Fibroblast of skin of right biceps (primary cell): ENCODE measurements at regions not wholly inside any gene's neighbourhood (a gene's known extent, or its start where the extent isn't known, plus 50 kb on each side); places are given as distances from the start of the nearest gene placed in this dataset.
"Not testable (repeated sequence)": the region's sequence is repeated elsewhere in the genome, so short reads cannot be mapped to it uniquely, and the experiment has no call there.

Source experiments
- DNase-seq: peaks from one replicate; pipeline ENCODE4 v3.0.0-alpha.2; 2013

DNA sequence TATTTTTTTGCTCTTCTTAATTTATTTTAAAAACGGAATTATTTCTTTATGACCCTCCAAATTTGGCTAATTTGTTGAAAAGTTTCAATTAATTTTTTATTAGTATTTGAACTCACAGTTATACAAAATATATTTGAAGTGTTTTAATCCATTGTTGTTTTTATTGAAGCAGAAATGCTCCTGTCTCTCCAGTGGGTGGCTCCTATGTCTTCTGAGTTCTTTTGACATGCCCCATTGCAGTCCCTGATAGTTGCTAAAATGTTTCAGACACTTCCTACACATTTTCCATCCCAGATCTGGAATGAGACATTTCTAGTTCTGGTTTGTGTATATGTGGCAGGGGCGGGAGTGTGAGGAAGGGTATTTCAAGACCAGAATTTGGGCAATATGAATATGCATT, 579.4 kb upstream of the PRR20A start:
- no peak for DNase-seq

DNA sequence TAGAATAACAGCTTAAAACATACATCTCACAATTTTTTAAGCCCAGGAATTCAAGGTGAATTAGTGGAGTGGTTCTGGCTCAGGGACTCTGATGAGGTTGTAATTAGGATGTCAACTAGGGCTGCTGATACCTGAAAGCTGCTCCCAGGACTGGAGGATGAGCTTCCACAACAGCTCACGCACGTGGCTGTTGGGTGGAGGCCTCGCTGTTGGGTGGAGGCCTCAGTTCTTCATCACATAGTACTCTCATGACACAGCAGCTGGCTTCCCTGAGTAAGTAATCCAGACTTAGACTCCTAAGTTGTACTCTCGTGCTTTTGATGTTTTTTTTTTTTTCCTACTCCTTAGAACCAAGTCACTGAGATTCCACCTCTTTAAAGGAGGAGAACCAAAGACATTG, 577.1 kb upstream of the PRR20A start:
- no peak for DNase-seq

DNA sequence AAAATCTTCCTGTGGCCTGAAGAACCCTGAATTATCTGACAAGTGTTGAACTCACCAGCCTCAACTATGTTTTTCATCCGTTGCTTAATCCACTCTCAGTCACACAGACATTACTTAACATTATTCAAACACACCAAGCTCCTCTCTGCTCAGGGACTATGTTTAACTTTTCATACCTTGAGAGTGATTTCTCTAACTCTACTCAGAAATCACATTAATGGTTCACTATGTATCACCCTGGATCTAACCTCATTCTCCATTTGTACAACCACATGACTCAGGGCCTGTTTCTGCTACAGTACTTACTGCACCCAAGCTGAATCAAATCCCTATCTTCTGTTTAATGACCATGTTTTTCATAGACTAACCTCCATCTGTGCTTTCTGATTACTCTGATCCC, 553.7 kb upstream of the PRR20A start:
- DNase-seq: no peak

DNA sequence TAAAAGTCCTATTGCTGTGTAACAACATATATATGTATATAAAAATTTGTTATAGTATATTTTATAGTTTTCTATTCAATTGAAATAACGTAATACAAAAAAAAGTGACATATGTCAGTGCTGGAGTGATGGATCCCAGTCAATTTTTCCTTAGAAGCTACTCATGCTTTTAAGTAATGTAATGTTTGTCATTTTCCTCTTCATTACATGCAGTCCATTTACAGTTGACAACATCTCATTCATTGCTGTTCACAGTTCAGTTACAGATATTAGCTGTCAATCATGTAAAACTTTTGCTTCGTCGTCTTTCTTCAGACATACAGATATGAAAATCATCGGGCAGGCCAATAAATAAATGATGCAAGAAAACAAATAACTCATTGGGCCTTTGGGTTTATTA, 525.1 kb upstream of the PRR20A start:
- DNase-seq: no peak

DNA sequence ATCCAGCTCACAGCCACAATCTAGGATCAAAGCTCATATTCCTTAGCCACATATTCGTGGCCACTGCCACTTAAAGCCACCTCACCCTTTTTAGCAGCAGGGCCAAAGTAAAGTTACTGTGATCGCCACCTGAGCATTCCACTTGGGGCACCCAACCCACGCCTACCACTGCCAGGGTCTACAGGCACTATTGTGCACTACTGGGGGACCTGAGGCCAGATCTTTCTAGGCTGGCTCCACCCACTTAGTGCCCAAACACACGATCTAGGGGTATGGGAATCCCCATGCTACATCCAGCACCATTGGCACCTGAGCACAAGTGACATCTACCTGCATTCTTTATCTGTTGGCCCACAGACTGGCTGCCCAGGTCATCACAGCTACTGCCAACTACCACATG, 517.9 kb upstream of the PRR20A start:
- DNase-seq: no peak

DNA sequence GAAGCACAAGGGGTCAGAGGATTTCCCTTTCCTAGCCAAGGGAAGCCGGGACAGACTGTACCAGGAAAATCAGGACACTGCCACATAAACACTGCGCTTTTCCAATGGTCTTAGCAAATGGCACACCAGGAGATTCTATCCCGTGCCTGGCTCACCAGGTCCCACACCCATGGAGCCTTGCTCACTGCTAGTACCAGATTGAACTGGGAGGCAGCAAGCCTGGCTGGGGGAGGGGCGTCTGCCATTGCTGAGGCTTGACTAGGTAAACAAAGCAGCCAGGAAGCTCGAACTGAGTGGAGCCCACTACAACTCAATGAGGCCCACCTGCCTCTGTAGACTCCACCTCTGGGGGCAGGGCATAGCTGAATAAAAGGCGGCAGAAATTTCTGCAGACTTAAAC, 511.8 kb upstream of the PRR20A start:
- DNase-seq: not testable (repeated sequence)

DNA sequence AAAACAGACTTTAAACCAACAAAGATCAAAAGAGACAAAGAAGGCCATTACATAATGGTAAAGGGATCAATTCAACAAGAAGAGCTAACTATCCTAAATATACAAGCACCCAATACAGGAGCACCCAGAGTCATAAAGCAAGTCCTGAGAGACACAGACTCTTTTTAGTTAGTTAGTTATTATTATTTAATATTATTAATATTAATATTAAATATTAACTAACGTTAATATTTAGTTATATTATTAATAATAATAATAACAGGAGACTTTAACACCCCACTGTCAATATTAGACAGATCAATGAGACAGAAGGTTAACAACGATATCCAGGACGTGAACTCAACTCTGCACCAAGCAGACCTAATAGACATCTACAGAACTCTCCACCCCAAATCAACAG, 509.7 kb upstream of the PRR20A start:
- not testable (repeated sequence) for DNase-seq

DNA sequence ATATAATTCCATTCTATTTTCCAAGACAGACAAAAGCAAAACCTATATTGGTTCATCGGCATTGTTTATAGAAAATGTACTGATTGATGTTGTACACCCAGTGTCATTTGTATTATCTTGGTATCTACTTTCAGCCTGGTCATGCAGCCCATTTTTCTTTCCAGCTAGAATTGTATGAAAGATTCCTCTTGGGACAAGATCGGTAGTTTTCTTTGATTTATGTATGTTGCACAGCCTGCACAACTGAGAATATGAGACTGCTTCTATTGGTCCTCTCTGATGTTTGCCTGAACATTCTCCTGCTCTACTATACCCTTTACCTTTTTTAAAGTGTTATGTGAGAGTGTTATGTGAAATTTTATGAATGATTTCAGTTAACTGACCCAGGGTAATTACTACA, 487.7 kb upstream of the PRR20A start:
- DNase-seq: no peak

DNA sequence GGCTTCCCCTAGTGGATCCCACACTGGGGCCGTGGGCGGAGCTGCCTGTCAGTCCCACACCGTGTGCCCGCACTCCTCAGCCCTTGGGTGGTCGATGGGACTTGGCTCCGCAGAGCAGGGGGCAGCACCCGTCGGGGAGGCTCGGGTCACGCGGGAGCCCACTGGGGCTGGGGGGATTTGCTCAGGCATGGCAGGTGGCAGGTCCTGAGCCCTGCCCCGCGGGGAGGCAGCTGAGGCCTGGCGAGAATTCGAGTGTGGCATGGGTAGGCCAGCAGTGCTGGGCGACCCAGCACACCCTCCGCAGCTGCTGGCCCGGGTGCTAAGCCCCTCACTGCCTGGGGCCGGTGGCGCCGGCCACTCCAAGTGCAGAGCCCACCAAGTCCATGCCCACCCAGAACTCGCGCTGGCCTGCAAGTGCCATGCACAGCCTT, 481.7 kb upstream of the PRR20A start:
- no peak for DNase-seq

DNA sequence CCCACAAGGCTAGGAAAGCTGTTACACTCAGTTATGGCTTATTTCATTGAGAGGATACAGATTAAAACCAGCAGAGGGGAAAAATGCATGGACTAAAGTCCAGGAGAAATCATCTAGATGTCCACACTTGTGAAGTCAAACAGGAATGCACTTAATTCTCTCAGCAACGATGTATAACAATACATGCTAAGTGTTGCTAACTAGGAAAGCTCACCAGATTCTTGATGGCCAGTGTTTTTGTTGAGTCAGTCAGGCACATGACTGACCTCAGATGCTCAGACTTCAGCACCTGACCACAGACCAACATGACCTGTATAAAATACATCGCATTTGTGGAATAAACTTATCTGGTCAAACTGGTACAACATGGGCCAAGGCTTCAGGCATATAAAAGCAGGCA, 470.2 kb upstream of the PRR20A start:
- no peak for DNase-seq

DNA sequence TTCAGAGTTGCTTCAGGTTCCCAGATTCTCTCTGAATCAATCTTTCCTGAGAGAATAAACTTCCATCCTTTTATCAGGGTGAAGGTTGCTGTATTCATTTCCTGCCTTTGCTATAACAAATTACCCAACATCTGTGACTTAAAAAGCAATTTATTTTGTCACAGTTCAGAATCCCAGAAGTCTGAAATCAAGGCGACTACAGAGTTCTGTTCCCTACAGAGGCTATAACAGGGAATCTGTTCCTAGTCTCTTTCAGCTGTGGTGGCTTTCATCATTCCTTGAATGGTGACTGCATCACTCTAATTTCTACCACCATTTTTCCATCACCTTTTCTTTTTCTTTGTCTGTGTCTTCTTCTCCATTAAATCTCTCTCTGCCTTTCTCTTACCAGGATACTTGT, 459.3 kb upstream of the PRR20A start:
- no peak for DNase-seq

DNA sequence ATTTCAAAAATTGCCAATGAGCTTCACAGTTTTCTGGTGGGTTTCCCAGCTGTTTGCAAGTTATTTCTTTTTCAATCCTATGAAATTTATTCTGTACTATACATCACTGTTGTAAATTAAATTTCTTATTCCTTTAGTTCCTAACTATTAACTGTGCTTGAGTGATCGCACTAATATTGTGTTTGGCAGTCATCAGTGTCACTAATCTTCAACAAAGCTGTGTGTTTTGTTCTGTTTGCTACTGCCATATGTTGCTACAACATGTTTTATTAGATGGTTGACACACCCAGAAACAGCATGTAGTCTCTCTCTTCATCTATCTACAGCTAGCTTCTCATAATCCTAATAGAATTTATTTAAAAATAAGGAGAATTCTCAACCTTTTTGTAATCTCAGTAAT, 453.6 kb upstream of the PRR20A start:
- DNase-seq: no peak

DNA sequence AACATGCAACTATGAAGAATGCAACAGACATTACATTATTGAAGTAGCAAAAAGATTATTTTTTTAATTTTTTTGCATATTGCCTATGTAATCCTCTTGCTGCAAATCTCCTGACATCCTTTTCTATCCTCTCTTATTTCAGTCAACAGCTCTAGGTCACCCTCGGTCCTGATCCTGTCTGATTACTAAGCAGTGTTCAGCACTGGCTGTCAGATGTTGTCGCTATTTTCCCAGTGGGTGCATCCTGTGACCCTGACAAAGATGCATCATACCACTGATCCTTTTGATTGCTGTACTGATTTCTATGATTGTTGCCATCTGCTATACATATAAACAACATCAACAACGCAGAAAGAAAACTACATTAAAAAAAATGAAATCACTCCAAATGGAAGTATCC, 443.7 kb upstream of the PRR20A start:
- DNase-seq: no peak

DNA sequence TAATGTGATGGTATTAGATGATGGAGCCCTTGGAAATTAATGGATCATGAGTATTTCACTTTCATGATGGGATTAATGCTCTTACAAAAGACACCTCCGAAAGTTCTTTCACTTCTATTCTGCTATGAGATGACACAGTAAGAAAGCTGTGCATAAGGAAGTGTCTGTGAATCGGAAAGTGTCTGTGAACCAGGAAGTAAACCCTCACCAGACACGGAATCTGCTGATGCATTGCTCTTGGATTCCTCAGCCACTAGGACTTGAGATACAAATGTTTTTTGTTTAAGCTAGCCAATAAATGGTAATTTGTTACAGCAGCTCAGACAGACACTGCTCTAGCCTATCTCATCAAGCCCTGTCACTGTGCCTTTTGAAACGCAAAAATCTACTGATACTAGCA, 440.4 kb upstream of the PRR20A start:
- DNase-seq: no peak

DNA sequence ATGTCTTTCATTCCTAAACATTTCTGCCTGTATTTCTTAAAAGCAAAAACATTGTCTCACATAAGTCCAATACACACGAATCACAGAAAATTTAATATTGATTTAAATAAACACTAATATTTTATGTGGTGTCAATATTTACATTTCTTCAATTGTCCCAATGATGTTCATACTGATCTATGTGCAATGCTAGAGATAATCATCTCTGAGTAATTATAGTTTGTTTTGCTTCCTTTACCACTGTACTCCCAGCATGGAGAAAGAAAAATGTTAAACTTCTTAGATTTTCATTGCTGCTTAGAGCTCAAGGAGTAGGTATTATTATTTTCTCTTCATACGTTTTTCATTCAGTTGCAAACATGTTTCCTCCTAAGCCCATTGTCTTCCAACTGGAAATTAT, 434.2 kb upstream of the PRR20A start:
- DNase-seq: no peak

DNA sequence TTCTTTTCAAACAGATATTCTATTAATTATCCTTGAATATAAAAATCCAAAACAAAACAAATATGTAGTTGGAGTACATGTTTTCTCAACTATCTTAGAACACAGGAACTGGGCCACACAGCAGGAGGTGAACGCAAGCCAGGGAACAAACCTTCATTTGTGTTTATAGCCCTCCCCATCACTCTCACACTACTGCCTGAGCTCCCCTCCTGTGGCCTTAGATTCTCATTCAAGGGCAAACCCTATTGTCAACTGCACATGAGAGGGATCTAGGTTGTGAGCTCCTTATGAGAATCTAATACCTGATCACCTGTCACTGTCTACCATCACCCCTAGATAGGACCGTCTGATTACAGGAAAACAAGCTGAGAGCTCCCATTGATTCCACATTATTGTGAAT, 427.1 kb upstream of the PRR20A start:
- no peak for DNase-seq

DNA sequence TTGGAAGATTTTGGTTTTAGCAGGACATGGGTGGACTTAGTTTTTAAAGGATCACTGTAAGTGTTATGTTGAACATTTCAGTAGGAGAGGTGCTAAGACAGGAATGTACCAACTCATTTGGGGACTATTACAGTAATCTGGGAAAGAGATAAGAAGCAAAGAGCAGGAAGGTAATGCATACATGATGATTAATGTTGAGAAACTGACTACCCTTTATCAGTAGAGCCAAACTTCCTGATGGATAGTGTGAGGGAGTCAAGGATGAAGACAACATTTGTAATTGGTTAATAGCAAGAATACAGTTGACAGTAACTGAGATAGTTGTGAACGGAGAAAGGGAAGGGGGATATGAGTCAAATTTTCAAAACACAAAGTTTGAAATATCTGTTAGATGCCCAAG, 421.9 kb upstream of the PRR20A start:
- no peak for DNase-seq

DNA sequence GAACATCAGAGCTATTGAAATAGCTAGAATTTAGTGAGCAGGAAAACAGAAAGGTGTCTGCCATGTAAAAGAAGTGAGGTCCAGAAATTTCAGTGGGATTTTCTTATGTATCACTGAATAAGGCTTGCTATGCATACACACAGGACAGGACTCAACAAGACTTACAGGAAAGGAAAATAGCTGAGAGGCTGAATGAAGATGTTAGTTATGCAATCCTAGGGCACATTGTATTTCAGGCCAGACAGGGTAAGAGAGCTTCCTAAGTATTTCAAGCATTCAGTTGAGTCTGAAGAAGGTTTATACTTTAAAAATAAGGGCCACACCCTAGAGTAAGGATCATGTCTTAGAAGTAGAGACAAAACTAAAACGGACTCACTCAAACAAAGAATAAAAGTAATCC, 419.9 kb upstream of the PRR20A start:
- no peak for DNase-seq

DNA sequence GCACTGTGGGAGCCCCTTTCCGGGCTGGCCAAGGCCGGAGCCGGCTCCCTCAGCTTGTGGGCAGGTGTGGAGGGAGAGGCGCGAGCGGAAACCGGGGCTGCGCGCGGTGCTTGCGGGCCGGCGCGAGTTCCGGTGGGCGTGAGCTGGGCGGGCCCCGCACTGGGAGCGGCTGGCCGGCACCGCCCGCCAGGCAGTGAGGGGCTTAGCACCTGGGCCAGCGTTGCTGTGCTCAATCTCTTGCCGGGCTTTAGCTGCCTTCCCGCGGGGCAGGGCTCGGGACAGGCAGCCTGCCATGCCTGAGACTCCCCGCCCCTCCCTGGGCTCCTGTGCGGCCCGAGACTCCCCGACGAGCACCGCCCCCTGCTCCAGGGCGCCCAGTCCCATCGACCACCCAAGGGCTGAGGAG, 405.2 kb upstream of the PRR20A start:
- no peak for DNase-seq

DNA sequence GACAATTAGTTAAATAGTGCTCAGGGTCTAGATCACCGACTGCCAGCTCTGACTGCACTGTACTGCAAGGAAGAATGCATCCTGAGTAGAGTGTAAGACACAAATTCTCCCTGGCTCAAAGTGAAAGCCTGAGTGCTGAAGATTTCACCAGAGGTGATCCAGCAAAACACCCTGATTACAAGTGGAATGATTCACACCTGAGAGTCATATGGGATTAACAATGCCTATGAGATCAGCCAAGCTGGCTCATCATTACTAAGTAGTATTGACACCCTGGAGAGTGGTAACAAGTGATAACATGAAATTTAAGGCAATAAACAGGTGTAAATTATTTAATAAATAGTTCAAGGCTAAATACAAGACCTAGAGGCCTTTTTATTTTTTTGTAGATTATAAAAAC, 403.8 kb upstream of the PRR20A start:
- no peak for DNase-seq

DNA sequence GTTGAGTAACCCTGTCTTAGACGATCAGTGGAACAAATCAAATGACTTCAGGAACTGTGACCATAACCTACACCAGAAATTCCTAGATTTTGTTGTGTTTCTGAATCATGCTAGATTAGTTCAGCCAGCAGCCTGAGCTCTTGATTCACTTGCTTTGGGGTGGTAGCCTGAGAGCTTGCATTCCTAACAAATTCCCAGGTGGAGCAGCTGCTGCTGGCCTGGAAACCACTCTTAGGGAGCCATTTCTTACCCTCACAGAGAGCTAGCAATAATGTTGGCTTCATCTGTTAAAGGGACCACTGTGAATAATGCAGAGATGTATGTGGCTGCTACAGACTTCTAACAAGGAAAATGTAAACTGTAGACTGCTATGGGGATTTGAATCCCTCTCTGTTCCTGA, 388.1 kb upstream of the PRR20A start:
- no peak for DNase-seq

DNA sequence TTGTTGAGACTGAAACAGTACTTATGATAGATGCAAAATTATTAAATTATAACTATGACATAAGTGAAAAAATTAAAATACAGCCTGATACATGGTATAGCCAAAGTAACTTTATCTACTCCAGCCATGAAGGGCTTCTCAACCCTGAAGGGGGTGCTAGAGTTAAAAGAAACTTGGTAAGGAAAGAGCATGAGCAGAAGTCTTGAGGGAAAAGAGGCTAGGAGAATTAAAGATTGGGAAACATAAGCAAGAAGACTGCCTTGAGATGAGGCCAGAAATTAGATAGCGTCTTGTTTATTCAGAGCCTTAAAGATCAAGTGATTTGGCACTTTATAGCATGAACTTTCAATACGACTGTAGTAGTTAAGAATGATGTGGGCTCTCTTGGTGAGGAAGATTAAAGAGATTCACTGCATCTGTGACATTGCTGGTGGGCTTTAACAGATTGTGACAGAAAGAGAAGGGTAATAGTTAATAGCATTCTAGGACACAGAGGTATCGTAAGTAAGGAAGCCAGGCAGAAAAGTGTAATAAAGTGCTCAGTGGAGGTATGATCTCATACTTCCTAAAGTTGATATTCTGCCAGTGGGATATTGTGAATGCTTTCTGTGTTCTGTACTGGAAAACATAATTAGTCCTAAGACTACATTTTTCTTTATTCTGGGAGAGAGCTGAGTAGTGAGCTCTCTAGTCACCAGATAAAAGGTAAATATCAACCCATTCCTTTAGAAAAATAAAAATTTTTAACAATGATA, 385.4 kb upstream of the PRR20A start:
- no peak for DNase-seq

DNA sequence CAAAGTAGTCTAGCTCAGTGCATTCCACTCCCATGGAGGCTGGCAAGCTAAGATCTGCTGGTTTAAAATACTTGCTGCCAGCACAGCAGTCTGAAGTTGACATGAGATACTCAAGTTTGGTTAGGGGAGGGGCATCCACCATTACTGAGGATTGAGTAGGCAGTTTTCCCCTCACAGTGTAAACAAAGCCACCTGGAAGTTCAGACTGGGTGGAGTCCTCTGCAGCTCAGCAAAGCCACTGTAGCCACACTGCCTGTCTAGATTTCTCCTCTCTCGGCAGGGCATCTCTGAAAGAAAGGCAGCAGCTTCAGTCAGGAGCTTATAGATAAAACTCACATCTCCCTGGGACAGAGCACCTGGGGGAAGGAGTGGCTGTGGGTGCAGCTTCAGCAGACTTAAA, 377.4 kb upstream of the PRR20A start:
- not testable (repeated sequence) for DNase-seq

DNA sequence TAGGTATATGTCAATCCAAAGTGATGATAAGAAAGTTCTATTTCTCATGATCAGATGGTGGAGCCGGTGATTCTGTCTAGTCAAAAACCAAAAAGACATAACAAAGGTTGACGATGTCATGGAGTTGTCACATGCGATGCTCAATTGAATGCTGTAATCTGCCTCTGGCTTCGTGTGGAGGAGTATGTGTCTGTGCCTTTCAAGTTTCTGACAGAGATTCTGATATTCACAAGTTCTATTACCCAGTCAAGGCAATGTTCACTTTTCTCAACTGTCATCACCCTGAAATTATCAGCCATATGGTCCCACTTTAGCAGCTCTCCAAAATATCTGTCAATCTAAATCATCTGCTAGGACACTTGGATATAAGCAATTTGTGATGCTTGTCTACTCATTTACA, 367.6 kb upstream of the PRR20A start:
- DNase-seq: no peak

DNA sequence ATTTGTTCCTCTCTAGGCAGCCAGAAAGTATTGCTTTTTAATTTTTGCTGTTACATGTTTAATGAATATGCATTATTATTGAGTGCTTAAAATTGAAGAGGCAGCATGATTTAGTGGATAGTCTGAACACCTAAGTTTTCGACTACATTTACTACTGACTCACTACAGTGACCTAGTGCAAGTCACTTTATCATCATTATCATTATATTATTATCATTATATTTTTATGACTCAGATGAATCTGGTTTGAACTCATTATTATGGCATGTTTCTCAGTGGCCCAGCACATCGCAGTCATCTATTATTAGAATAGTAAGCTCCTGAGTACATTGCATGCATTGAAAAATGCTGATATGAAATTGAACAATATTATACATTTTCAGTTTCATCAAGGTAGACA, 351.2 kb upstream of the PRR20A start:
- DNase-seq: no peak

DNA sequence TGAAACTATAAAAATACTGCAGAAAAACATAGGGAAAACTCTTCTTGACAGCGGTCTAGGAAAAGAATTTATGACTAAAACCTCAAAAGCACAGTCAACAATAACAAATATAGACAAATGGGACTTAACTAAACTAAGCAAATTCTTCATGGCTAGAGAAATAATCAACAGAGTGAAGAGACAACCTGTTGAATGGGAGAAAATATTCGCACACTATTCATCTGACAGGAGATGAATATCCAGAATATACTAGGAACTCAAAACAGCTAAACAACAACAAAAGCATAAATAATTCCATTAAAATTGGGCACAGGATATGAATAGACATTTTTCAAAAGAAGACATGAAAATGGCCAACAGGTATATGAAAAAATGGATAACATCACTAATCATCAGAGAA, 303.6 kb upstream of the PRR20A start:
- no peak for DNase-seq
